ENCODE measurements at regions not wholly inside any gene's neighbourhood (a gene's known extent, or its start where the extent isn't known, plus 50 kb on each side); places are given as distances from the start of the nearest gene placed in this dataset.

DNA sequence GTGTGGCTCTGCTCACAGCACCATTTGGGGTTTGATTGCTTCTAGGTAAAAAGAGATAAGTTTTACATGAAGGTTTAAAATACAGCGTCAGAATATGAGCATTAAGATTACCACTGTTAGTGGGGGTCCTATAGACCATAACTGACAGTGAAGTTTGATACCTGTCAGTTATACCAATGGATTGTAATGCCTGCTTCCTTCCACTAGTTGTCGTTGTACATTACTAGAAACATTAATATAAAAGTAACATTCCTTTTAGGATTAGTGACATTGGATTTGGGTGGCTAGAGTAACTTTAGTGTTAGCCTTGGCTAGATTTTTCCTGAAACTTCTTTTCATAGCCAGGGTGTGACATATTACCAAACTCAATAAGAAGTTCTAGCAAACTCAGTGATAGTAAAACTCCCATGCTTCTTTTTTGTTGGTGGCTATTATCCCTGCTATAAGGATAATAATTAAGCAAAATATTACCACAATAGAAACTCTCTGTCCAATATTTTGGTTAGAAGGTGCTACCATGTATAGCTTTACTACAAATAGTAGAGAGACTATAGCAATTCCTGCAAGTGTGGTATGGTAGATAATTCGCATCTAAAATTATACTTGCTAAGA, 57.1 kb downstream of the FAM181B start:
- no CpG with 5 or more reads among the region's 3 CpGs for WGBS (ENCODE audit: insufficient coverage)

DNA sequence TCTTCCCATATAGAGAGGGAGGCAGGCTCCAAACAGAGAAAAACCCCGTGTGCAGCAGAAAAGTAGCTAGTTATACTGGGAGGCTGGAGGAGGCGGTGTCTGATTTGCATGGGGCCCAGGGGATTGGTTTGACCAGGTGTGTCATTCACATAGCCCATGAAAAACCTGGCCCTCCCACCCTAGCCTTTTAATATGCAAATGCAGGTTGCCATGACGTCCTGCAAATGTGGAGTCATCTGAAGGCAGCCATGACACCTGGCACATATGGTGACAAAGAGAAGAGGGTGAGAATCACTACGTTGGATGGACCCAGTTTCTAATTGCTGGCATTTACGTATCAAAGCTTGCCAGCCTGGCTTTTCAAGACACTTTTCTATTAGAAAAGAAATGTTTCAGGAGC, 57.8 kb downstream of the FAM181B start:
- Histone ChIP-seq H3K4me3 (ENCODE audit: low read depth, low read length) (no peak overlapping the region), H3K36me3 (ENCODE audit: control insufficient read depth, insufficient read depth, low read length) (no peaks in the 10 kb centered on the region), H3K27ac (ENCODE audit: low read depth, low read length) (no peak overlapping the region), H3K27me3 (ENCODE audit: control insufficient read depth, insufficient read depth, low read length) (no peaks in the 10 kb centered on the region), H3K4me1 (ENCODE audit: control insufficient read depth, insufficient read depth, low read length) (no peaks in the 10 kb centered on the region), H3K9me3 (ENCODE audit: control insufficient read depth, insufficient read depth, low read length) (peaks cover under 1% of the 10 kb centered on the region)
- no peak for DNase-seq (ENCODE audit: low read depth in 4 of 6, low spot score in 6 of 6)
- 33% methylated on average over 1 of the region's 5 CpGs for WGBS (ENCODE audit: insufficient coverage)

More for the DNA sequence above, 57.1 kb downstream of the FAM181B start:
- no peaks in the 10 kb centered on the region for H3K4me1 ChIP-seq (ENCODE audit: control insufficient read depth, insufficient read depth, low read length)
- no peak overlapping the region for H3K27ac ChIP-seq (ENCODE audit: low read depth, low read length)
- H3K9me3 ChIP-seq (ENCODE audit: control insufficient read depth, insufficient read depth, low read length) = peaks cover 5% of the 10 kb centered on the region
- no peaks in the 10 kb centered on the region for H3K27me3 ChIP-seq (ENCODE audit: control insufficient read depth, insufficient read depth, low read length)
- no peaks in the 10 kb centered on the region for H3K36me3 ChIP-seq (ENCODE audit: control insufficient read depth, insufficient read depth, low read length)
- H3K4me3 ChIP-seq (ENCODE audit: low read depth, low read length) = no peak overlapping the region
- no peak for DNase-seq (ENCODE audit: low read depth in 4 of 6, low spot score in 6 of 6)

DNA sequence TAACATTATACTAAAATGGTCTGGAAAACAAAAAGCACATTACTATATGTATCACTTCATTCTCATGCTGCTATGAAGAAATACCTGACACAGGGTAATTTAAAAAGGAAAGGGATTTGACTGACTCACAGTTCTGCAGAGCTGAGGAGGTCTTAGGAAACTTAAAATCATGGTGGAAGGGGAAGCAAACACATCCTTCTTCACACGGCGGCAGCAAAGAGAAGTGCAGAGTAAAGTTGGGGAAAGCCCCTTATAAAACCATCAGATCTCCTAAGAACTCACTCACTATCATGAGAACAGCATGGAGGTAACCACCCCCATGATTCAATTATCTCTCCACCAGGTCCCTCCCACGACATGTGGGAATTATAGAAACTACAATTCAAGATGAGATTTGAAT, 60.0 kb downstream of the FAM181B start:
- H3K36me3 ChIP-seq (ENCODE audit: control insufficient read depth, insufficient read depth, low read length) = no peaks in the 10 kb centered on the region
- no peaks in the 10 kb centered on the region for H3K4me1 ChIP-seq (ENCODE audit: control insufficient read depth, insufficient read depth, low read length)
- H3K9me3 ChIP-seq (ENCODE audit: control insufficient read depth, insufficient read depth, low read length) = no peaks in the 10 kb centered on the region
- no peak overlapping the region for H3K4me3 ChIP-seq (ENCODE audit: low read depth, low read length)
- no peak overlapping the region for H3K27ac ChIP-seq (ENCODE audit: low read depth, low read length)
- no peak for DNase-seq (ENCODE audit: low read depth in 4 of 6, low spot score in 6 of 6)
- no peaks in the 10 kb centered on the region for H3K27me3 ChIP-seq (ENCODE audit: control insufficient read depth, insufficient read depth, low read length)
- no CpG with 5 or more reads among the region's 3 CpGs for WGBS (ENCODE audit: insufficient coverage)

GRCh38 chr11:82671451-82671850, 62.2 kb downstream of the FAM181B start:
- WGBS (ENCODE audit: insufficient coverage) = no CpG with 5 or more reads among the region's 1 CpG
- Histone ChIP-seq H3K4me3 (ENCODE audit: low read depth, low read length) (no peak overlapping the region), H3K9me3 (ENCODE audit: control insufficient read depth, insufficient read depth, low read length) (no peaks in the 10 kb centered on the region), H3K4me1 (ENCODE audit: control insufficient read depth, insufficient read depth, low read length) (no peaks in the 10 kb centered on the region), H3K36me3 (ENCODE audit: control insufficient read depth, insufficient read depth, low read length) (no peaks in the 10 kb centered on the region), H3K27ac (ENCODE audit: low read depth, low read length) (no peak overlapping the region), H3K27me3 (ENCODE audit: control insufficient read depth, insufficient read depth, low read length) (no peaks in the 10 kb centered on the region)
- no peak for DNase-seq (ENCODE audit: low read depth in 4 of 6, low spot score in 6 of 6)

DNA sequence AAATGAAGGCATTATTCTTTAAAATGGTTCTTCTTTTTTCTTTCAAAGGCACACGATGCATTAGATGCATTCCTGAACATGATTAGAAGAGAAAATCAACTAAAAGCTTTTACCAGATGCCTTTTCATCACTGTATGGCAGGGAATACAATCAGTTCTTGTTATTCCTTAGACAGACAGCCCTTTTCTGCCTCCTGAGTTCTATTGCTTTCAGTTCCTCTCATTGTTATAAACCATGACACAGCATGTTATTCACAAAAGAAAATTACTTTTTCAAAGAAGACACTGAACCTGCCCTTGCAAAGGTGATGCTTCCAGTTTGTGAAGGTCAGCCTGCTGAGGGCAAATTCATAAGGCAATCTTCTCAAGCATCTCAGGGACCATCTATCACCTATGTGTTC, 70.1 kb downstream of the FAM181B start:
- Histone ChIP-seq H3K27ac (ENCODE audit: low read depth, low read length) (no peak overlapping the region), H3K27me3 (ENCODE audit: control insufficient read depth, insufficient read depth, low read length) (no peaks in the 10 kb centered on the region), H3K9me3 (ENCODE audit: control insufficient read depth, insufficient read depth, low read length) (no peaks in the 10 kb centered on the region), H3K36me3 (ENCODE audit: control insufficient read depth, insufficient read depth, low read length) (no peaks in the 10 kb centered on the region), H3K4me3 (ENCODE audit: low read depth, low read length) (no peak overlapping the region), H3K4me1 (ENCODE audit: control insufficient read depth, insufficient read depth, low read length) (no peaks in the 10 kb centered on the region)
- DNase-seq (ENCODE audit: low read depth in 4 of 6, low spot score in 6 of 6) = peak in 1 of 6 donors; percentile 5
- WGBS (ENCODE audit: insufficient coverage) = no CpG with 5 or more reads among the region's 1 CpG

DNA sequence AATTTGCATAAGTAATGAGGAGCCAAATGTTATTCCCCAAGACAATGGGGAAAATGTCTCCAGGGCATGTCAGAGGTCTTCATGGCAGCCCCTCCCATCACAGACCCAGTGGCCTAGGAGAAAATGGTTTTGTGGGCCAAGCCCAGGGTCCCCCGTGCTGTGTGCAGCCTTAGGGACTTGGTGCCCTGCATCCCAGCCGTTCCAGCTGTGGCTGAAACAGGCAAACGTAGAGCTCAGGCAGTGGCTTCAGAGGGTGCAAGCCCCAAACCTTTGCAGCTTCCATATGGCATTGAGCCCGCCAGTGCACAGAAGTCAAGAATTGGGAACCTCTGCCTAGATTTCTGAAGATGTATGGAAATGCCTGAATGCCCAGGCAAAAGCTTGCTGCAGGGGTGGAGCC, 79.9 kb downstream of the FAM181B start:
- 88% methylated on average over 4 of the region's 4 CpGs for WGBS (ENCODE audit: insufficient coverage)
- Histone ChIP-seq H3K4me1 (ENCODE audit: control insufficient read depth, insufficient read depth, low read length) (no peaks in the 10 kb centered on the region), H3K4me3 (ENCODE audit: low read depth, low read length) (no peak overlapping the region), H3K27ac (ENCODE audit: low read depth, low read length) (no peak overlapping the region), H3K27me3 (ENCODE audit: control insufficient read depth, insufficient read depth, low read length) (no peaks in the 10 kb centered on the region), H3K36me3 (ENCODE audit: control insufficient read depth, insufficient read depth, low read length) (no peaks in the 10 kb centered on the region), H3K9me3 (ENCODE audit: control insufficient read depth, insufficient read depth, low read length) (no peaks in the 10 kb centered on the region)
- no peak for DNase-seq (ENCODE audit: low read depth in 4 of 6, low spot score in 6 of 6)

GRCh38 chr11:82639251-82639650, 94.4 kb downstream of the FAM181B start:
- WGBS (ENCODE audit: insufficient coverage) = 80% methylated on average over 1 of the region's 3 CpGs
- Histone ChIP-seq H3K27ac (ENCODE audit: low read depth, low read length) (no peak overlapping the region), H3K27me3 (ENCODE audit: control insufficient read depth, insufficient read depth, low read length) (no peaks in the 10 kb centered on the region), H3K4me3 (ENCODE audit: low read depth, low read length) (no peak overlapping the region), H3K36me3 (ENCODE audit: control insufficient read depth, insufficient read depth, low read length) (no peaks in the 10 kb centered on the region), H3K9me3 (ENCODE audit: control insufficient read depth, insufficient read depth, low read length) (no peaks in the 10 kb centered on the region), H3K4me1 (ENCODE audit: control insufficient read depth, insufficient read depth, low read length) (no peaks in the 10 kb centered on the region)
- DNase-seq (ENCODE audit: low read depth in 4 of 6, low spot score in 6 of 6) = peak in 1 of 6 donors; percentile 13

DNA sequence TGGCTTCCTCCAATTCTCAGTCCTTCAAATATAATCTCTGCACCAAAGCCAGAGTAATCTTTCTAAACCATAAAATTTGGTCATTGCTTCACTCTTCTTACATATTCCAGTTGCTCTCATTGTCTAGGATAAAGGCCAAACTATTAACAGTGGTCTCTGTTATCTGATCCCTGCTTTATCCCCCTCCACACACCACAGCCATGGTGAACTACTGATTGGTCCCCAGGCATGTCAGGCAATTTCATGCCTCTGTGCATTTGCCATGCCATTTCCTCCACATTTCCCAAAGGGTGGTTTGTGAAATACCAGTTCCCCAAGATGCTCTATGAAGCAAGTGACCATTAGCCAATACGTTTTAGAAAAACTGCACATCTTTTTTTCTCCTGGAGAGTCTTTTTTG, 97.0 kb downstream of the FAM181B start:
- no peak overlapping the region for H3K27ac ChIP-seq (ENCODE audit: low read depth, low read length)
- H3K9me3 ChIP-seq (ENCODE audit: control insufficient read depth, insufficient read depth, low read length) = no peaks in the 10 kb centered on the region

GRCh38 chr11:82634091-82634490, 99.6 kb downstream of the FAM181B start:
- no peaks in the 10 kb centered on the region for H3K36me3 ChIP-seq (ENCODE audit: control insufficient read depth, insufficient read depth, low read length)
- no peak overlapping the region for H3K4me3 ChIP-seq (ENCODE audit: low read depth, low read length)
- no peaks in the 10 kb centered on the region for H3K9me3 ChIP-seq (ENCODE audit: control insufficient read depth, insufficient read depth, low read length)
- no CpG with 5 or more reads among the region's 2 CpGs for WGBS (ENCODE audit: insufficient coverage)
- H3K27ac ChIP-seq (ENCODE audit: low read depth, low read length) = no peak overlapping the region
- DNase-seq (ENCODE audit: low read depth in 4 of 6, low spot score in 6 of 6) = no peak
- H3K27me3 ChIP-seq (ENCODE audit: control insufficient read depth, insufficient read depth, low read length) = no peaks in the 10 kb centered on the region
- H3K4me1 ChIP-seq (ENCODE audit: control insufficient read depth, insufficient read depth, low read length) = no peaks in the 10 kb centered on the region

More for the DNA sequence above, 97.0 kb downstream of the FAM181B start:
- H3K27me3 ChIP-seq (ENCODE audit: control insufficient read depth, insufficient read depth, low read length) = no peaks in the 10 kb centered on the region
- no peak for DNase-seq (ENCODE audit: low read depth in 4 of 6, low spot score in 6 of 6)
- no peaks in the 10 kb centered on the region for H3K4me1 ChIP-seq (ENCODE audit: control insufficient read depth, insufficient read depth, low read length)
- no peaks in the 10 kb centered on the region for H3K36me3 ChIP-seq (ENCODE audit: control insufficient read depth, insufficient read depth, low read length)
- WGBS (ENCODE audit: insufficient coverage) = no CpG with 5 or more reads among the region's 1 CpG
- no peak overlapping the region for H3K4me3 ChIP-seq (ENCODE audit: low read depth, low read length)

GRCh38 chr11:82631722-82632630, 101.7 kb downstream of the FAM181B start:
- peaks cover 2% of the 10 kb centered on the region for H3K9me3 ChIP-seq (ENCODE audit: control insufficient read depth, insufficient read depth, low read length)
- H3K4me3 ChIP-seq (ENCODE audit: low read depth, low read length) = no peak overlapping the region
- H3K27ac ChIP-seq (ENCODE audit: low read depth, low read length) = no peak overlapping the region
- DNase-seq (ENCODE audit: low read depth in 4 of 6, low spot score in 6 of 6) = peak in 1 of 6 donors; percentile 25
- no peaks in the 10 kb centered on the region for H3K36me3 ChIP-seq (ENCODE audit: control insufficient read depth, insufficient read depth, low read length)
- no peaks in the 10 kb centered on the region for H3K4me1 ChIP-seq (ENCODE audit: control insufficient read depth, insufficient read depth, low read length)
- H3K27me3 ChIP-seq (ENCODE audit: control insufficient read depth, insufficient read depth, low read length) = no peaks in the 10 kb centered on the region
- 100% methylated on average over 1 of the region's 4 CpGs for WGBS (ENCODE audit: insufficient coverage)

Data from spinal cord (tissue), 9 donors.